GM18858 (cell line): ENCODE measurements at regions not wholly inside any gene's neighbourhood (a gene's known extent, or its start where the extent isn't known, plus 50 kb on each side); places are given as distances from the start of the nearest gene placed in this dataset.

ENCODE experiments used
- ATAC-seq: cut with Tn5 transposase; IDR thresholded peaks from one replicate; pipeline ENCODE4 v1.9.1; 2021; ENCODE audit not compliant: unreplicated experiment

DNA sequence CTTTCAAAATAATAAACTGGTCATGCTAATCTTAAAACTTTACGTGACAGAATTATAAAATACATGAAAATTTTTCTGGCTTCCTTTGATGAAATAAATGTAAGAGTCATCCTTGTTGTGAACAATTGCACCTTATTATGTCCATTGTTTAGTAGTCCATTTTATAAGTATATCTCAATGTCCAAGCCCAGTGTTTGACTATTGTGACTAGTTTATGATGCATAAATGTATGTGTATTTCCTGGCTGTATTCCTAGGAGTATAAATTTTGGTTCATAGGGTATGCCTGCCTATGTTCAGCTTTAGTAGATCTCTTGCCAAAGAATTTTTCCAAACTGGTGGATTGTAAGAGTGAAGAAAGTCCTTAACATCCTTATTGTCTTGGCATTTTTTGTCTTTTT lies 2895.5 kb upstream of the PCDH20 start:
- ATAC-seq: no peak

DNA sequence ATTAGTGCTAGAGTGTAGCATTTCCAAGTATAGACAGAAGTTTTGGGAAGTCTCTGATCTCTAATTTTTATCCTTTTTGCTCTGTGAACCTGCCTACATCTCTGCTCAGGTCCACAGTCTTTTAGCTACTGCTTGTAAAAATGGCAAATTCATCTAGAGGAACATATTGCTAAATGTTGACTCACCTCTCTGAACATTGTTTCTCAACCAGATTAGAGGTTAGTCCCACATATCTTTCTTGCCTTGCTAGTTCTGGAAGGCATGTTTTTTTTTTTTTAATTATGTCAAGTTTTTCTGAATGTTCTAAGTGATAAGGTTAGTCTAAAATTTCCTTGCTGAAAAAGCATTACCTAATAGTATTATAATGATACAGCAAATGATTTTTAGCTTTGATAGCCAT lies 2889.6 kb upstream of the PCDH20 start:
- no peak for ATAC-seq

DNA sequence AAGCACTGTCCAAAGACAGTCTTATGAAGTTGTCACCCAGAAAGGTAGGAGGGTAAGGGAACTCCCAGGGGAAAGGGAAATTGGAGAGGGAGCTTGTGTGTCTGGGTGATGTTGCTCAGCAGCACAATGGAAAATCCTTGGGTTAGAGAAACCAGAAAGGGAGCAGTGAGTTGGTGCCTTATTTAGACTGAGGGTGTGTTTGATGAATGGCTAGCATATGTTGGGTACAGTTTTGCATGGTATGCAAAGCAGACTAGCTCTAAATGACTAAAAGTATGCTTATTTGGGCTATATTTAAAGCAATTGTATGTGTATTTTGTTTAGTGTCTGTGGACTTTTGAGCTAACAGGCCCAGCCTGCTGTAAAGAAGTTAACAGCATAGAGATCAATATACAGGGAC lies 2884.6 kb upstream of the PCDH20 start:
- no peak for ATAC-seq

DNA sequence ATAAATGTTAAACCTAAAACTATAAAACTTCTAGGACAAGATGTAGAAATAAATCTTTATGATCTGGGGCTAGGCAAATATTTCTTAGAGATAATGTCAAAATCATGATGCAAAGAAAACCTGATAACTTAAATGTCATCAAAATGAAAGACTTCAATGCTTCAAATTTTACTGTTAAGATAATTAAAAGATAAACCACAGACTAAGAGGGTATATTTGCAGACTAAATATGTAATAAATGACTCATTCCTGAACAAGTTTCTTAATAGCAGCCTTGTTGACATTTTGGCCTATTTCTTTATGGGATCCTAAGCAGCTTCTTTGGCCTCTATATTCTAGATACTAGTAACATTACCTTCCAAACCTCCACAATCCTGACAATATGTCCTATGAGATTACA lies 2878.3 kb upstream of the PCDH20 start:
- no peak for ATAC-seq

DNA sequence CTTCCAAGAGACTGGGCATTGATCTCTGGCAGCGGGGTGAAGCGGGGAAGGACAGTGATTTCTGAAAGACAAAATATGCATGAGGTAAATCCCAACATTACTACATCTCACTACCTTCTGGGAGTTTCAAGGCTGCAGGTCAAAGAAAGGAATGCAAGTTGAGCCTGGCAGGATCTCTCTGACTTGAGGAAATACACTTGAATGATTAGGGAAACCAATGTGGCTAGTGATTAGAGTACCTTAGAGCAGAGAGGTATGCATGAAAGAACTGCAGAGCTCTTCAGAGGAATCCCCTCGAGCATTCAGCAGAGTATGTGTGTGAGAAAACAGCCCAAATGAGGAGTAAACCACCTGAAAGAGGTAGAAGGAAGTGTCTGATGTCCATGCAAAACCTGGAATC lies 2874.1 kb upstream of the PCDH20 start:
- ATAC-seq: no peak

DNA sequence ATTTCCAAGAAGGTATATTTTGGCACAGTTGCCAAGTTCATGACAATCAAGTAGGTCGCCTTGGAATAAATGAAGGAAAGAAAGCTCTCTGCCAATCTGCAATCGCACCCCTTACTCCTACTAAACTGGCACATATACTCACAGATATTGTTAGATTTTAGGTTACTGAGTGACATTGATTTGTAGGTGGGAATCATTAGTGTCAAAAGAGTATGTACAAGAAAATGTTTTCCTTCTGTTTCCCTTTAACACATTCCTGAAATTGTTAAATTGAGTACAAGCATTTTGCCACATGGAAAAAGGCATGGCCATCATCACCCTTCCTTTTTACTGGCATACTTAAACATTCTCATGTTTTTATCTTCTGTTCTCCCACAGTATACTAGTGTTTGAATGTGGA lies 2868.3 kb upstream of the PCDH20 start:
- no peak for ATAC-seq

DNA sequence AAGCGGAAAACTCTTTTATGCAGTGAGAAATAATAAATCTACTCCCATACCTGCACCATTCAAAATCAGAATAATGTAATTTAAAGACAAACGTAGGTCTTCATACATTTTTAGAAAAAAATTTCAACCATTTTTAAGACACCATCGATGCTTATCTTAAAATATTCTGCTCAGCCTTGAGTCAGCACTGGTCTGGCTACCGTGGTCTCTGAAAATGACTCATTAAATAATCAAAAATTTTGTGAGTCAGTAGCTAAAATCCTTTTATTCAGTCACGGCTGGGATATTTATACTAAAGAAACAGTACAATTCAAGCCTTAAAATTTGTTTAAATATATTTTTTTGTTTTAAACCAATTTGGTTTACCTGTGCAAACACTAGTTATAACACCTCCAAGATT lies 2862.8 kb upstream of the PCDH20 start:
- no peak for ATAC-seq

DNA sequence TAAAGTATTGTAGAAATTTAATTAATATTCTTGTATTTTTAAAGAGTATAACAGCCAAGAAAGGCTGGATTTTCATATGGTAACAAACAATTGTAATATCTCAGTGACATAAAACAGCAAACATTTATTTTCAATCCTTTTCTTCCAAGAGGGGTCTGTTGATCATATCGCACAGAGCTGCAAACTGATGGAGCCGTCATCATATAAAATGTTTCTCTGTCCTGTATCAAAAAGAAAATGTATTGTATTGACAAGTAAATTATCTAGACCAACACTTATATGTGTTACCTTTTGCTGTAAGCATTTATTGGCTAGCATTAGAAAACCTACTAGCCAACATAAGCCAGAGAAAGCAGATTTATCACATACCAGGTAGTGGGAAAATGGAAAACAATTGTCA lies 2861.4 kb upstream of the PCDH20 start:
- no peak for ATAC-seq

DNA sequence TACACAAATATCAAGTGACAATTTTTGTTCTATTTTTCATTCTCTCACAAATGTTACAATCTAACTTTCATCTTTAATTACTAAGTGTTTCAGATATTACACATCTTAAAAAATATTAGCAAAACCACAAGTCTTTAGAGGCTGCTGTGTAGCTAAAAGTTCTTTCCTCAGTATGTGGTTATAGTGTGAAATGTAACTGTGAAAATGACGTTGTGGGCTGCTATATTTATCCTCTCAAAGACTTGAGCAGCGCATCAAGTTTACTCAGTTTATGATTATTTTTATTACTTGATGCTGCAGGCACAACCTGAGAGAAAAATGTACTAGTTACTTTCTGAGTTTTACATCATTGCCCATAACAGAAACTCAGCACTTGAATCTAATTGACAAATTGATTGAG lies 2860.6 kb upstream of the PCDH20 start:
- no peak for ATAC-seq

DNA sequence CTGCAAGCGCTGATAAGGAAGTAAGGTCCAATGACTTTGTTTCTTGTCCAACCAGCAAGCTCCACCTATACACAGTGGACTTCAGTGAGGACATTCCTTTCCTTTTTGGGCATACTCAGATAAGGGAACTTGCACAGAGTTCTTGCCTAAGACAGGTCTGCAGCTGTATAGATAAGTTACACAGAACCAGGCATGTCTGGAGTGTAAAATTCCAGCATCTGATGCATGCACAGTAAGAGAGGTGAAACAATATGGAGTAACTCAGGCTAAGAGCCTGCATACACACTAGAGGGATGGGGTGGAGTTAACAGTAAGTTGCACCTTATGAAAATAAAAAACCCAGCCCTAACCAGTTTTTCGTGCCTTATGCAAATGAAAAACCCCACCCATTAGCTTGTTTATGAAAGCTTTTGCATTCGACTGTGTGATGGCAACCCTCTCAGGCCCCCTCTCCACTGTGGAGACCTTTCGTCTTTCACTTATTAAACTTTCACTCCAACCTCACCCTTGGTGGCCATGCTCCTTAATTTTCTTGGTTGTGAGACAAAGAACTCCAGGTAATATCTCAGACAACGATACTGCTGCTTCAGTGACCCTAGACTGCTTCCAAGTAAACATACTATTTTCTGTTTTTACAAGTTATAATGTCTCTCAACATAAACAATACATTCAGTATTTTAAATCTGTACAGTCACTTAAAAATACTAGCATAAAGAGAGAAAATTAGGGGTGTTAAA lies 2859.0 kb upstream of the PCDH20 start:
- no peak for ATAC-seq

DNA sequence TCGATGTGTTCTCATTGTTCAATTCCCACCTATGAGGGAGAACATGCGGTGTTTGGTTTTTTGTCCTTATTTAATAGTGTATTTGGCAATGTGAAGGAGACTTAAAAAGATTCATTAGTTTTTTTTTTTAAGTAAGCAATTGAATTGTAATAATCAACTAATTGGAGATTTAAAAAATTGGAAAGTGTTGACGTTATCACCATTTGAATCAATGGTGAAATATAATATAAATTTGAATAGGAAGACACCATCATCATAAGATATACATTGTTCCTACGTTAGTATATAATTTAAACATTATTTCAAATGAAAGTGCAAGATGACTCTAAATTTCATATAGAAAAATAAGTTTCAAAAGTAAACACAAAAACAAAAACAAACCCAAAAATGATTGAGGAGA lies 2858.1 kb upstream of the PCDH20 start:
- ATAC-seq: no peak

DNA sequence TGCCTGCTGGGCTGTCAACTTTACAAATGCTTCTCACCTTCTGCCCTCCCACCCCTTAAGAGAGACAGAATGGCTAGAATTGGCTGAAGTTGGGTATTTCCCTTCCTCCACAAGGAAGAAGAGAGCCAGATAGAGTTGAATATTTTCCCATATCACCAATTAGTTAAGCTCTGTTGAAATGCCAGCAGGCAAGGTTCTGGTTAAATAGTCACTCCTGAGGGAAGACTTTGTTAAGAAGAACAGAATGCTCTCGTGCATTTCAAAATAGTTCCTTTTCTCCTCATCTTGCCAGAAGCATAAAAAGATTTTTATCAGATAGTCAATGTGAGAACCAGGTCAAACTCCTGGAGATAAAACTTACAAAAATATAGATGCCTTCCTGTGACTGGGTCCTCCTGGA lies 2857.0 kb upstream of the PCDH20 start:
- ATAC-seq: no peak

DNA sequence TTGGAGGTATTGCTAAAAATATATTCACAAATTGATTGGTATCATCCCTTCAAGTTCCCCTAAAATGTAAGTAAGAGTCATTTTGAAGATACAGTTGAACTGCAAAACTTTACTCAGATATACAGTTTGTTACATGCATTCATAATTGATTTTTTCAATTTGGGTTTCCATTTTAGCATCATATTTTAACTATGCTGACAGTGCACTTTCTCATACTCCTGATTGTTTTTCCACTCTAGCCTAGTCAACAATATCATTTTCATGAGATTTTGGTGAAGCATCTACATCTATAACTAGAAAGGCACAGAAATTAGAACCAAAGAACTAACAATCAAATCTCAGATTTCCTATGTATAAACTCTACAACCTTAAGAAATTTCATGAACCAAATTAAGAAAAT lies 2850.4 kb upstream of the PCDH20 start:
- ATAC-seq: no peak

DNA sequence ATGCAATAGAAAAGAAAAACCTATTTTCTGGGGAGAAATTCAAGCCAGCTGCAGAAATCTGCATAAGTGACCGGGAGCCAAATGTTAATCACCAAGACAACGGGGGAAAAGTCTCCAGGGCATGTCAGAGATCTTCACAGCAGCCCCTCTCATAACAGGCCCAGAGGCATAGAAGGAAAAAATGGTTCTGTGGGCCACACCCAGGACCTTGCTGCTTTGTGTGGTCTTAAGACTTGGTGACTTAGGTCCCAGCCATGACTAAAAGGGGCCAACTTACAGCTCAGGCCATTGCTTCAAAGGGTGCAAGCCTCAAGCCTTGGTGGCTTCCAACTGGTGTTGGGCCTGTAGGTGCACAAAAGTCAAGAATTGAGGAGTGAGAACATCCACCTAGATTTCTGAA lies 2847.6 kb upstream of the PCDH20 start:
- no peak for ATAC-seq

DNA sequence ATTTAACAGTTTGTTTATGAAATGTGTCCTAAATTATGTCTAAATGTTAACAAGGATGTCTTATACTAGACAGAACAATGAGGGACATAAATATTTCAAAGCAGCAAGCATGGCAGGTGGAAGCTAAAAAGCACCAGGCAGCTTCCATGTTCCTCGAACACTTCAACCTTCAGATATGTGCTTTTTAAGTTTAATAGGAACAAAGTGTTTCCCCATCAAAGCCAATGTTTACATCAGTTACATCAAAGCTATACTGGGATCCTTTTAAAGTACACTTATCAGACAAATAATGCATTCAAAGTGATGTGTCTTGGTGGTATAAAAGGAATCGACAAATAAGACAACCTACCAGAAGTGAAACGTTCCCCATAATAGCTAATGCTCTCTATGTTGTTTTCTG lies 2841.1 kb upstream of the PCDH20 start:
- ATAC-seq: no peak

DNA sequence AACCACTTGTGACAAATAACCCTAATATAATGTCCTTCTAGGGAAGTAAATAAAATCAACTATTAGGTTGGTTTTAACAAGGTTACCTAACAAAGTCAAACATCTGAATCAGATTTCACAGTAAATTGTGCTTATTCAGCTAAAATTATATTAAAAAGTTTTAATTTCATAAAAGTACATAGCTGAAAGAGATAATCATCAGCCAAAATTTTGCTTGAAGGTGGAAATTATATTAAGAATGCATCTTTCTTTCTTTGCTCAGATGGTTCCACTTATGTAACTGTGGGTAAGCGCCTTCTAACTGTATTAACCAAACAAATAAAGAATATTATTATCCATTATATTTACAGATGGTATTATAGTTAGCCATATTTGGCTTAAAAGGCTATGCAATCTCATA lies 2840.3 kb upstream of the PCDH20 start:
- no peak for ATAC-seq

DNA sequence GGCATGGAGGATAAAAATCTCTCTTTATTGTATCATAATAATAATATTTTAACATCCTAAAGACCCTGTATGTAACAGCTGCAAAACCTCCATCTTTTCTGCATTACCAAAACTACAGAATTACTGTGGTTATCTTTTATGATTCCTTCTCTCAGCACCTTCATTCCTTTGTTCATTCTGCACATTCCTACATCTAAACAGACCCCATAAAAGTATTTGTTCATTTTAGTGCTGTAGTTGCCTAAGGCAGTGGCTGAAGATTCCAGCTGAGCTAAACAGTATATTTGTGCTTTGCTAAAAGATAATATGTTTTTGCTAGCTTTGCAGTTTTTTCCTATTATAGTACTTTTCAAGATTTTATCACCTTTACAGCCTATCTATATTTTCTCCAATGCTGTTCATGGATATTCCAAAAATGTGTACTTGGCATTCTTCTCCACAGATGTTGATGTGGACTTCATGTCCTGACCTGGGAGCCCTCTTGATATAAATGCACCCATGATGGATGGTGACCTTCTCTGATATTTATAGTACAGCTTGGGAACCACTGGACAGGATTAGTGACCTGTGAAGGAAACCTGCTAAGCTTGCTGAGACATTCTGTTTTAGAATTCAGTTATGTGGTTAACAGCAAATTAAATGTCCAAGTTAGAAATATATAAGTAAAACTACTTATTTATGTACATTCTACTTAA lies 2832.9 kb upstream of the PCDH20 start:
- ATAC-seq: no peak

DNA sequence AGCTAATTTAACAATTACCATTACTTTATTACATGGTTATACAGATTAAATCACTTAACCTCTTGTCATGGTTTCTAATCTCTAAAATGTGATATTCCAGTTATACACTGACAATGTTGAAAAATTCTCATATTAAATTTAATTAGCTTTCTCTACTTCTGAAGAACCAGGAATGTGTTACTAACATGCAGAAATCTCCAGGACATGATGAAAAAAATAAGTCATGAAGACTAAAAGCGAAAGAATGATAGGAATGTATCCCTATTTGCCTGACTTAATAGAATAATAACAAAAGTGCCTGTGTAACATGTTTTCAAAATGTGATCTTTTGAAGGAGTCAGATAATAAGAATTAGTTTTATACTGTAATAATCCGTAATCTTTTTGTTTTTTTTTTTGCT lies 2823.7 kb upstream of the PCDH20 start:
- no peak for ATAC-seq

DNA sequence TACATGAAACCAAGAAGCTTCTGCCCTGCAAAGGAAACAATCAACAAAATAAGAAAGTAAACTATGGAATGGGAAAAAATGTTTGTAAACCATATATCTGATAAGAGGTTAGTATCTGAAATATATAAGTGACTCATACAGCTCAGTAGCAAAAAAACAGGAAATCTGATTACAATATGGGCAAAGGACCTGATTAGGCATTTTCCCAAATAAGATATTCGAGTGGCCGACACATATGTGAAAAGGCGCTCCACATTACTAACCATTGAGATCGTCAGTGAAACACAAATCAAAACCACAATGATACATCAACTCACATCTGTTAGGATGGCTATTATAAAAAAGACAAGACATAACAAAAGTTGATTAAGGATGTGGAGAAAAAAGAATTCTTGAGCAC lies 2818.6 kb upstream of the PCDH20 start:
- ATAC-seq: no peak

DNA sequence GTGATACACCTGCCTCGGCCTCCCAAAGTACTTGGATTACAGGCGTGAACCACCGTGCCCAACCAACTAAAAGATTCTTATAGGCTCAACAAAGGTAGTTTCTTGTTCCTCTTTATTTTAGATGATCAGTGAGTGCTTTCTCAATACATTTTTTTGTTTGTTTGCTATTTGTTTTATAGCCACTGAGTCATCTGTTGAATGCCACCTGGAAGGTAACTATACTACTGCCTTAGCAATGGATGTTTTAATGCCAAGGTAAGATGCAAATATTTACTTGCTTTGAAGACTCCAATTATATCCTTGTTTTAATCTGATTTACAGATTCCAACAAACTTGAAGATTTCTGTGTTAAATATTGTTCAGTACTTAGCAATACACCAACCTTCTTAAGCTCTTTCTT lies 2807.4 kb upstream of the PCDH20 start:
- ATAC-seq: no peak

DNA sequence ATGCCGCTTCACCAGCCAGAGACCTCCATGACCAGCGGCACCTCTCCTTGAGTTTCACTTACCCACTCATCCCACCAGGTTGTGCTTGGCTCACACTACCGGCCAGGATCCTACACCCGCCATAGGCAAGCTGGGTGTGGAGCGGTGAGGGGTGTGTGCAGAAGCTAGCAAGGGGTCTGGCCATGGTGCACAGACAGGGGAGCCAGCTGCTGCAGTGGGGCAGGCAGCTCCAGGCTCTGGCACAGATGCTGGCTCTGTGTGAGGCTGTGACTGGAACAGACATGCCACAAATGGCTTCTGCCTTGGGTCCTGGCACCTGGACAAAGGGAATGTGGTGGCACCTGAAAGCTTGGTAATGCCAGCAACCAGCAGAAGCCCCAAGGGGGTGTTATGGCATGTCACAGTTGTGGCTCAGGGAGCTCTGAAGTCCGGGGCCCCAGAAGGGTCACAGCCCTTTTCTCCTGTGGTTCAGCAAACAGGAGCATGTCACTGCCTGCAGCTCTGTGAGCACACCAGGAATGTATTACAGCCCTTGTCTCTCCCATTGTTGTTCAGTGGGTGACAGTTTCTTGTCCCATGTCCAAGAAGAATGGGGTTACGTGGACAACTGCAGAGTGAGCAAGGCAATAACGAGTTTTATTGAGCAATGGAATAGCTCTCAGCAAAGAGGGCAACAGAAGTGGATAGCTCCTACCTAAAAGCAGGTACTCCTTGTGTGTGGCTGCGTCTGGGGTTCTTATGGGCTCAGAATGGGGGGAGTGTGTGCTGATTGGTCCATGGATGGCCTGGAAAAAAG lies 2791.0 kb upstream of the PCDH20 start:
- no peak for ATAC-seq

DNA sequence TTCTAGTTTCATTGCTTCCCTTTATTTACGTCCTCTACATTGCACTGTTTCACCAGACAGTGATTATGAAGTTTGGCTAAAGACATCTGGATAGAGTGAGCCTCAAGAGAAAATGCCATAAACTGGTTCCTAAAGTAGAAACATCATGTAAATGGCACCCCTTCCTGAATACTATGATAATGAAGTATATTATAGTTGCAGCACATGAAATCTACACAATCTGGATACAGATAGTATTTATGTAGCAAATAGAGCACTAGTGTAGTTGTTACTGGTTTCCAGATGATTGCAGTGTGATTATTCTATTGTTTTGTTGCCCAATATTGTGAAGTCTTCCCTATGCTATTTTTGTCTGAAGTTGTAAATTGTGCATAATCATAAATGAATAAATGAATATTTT lies 2786.9 kb upstream of the PCDH20 start:
- no peak for ATAC-seq
